ENCODE measurements at regions not wholly inside any gene's neighbourhood (a gene's known extent, or its start where the extent isn't known, plus 50 kb on each side); places are given as distances from the start of the nearest gene placed in this dataset.

DNA sequence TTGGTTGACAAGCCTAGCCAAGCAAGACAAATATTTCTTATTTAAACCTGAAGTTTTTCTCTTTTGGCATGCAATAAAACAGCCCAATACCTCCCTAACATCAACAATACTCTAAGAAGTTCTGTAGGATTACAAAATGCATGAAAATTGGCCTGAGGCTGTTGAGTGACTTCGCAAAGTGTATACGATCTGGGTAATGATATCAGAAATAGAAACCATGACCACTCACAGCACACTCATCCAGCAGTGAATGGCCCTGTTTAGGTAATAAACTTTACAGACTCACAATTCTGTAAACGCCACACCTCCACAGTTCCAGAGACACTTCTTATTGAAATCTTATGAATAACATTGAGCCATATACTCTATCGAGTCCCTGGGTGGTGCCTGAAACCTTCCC is 83.0 kb upstream of the NAALADL2 start:
- TF ChIP-seq, protein P1, sequence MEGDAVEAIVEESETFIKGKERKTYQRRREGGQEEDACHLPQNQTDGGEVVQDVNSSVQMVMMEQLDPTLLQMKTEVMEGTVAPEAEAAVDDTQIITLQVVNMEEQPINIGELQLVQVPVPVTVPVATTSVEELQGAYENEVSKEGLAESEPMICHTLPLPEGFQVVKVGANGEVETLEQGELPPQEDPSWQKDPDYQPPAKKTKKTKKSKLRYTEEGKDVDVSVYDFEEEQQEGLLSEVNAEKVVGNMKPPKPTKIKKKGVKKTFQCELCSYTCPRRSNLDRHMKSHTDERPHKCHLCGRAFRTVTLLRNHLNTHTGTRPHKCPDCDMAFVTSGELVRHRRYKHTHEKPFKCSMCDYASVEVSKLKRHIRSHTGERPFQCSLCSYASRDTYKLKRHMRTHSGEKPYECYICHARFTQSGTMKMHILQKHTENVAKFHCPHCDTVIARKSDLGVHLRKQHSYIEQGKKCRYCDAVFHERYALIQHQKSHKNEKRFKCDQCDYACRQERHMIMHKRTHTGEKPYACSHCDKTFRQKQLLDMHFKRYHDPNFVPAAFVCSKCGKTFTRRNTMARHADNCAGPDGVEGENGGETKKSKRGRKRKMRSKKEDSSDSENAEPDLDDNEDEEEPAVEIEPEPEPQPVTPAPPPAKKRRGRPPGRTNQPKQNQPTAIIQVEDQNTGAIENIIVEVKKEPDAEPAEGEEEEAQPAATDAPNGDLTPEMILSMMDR (IDR thresholded peaks at IDR 0.05) = no peak
- no peak for TF ChIP-seq POLR2A (IDR thresholded peaks at IDR 0.05)

All from body of pancreas (tissue), 4 donors.